ENCODE measurements at regions not wholly inside any gene's neighbourhood (a gene's known extent, or its start where the extent isn't known, plus 50 kb on each side); places are given as distances from the start of the nearest gene placed in this dataset.

GRCh38 chr6:22754061-22754460, 184.7 kb downstream of the HDGFL1 start:
- H3K27me3 ChIP-seq = no peaks in the 10 kb centered on the region
- DNase-seq = no peak
- no peak overlapping the region for H3K4me3 ChIP-seq (replicated peaks in 1 of 3)
- H3K27ac ChIP-seq = no peak overlapping the region
- intact Hi-C loops (cut with DNase I) = no loop called here
- TF ChIP-seq CTCF (IDR thresholded peaks at IDR 0.05) (no peak), POLR2A (IDR thresholded peaks at IDR 0.05) (no peak)
- H3K4me1 ChIP-seq = peaks cover 0 to 10% of the 10 kb centered on the region in 2 donors
- no peaks in the 10 kb centered on the region for H3K9me3 ChIP-seq
- H3K36me3 ChIP-seq = no peaks in the 10 kb centered on the region
- WGBS, 2 donors = 19 to 28% methylated on average over 2 of the region's 2 CpGs

GRCh38 chr6:22755605-22756004, 186.2 kb downstream of the HDGFL1 start:
- H3K36me3 ChIP-seq = no peaks in the 10 kb centered on the region
- TF ChIP-seq CTCF (IDR thresholded peaks at IDR 0.05) (no peak), POLR2A (IDR thresholded peaks at IDR 0.05) (no peak)
- no peaks in the 10 kb centered on the region for H3K27me3 ChIP-seq
- H3K27ac ChIP-seq = no peak overlapping the region
- H3K9me3 ChIP-seq = no peaks in the 10 kb centered on the region
- H3K4me3 ChIP-seq (replicated peaks in 1 of 3) = no peak overlapping the region
- DNase-seq = no peak
- WGBS, 2 donors = 79 to 81% methylated on average over 4 of the region's 4 CpGs
- intact Hi-C loops (cut with DNase I) = no loop called here
- H3K4me1 ChIP-seq = peaks cover 0 to 10% of the 10 kb centered on the region in 2 donors

GRCh38 chr6:22756365-22756764, 187.0 kb downstream of the HDGFL1 start:
- Histone ChIP-seq H3K4me3 (replicated peaks in 1 of 3) (no peak overlapping the region), H3K27me3 (no peaks in the 10 kb centered on the region), H3K9me3 (no peaks in the 10 kb centered on the region), H3K4me1 (peaks cover 0 to 10% of the 10 kb centered on the region in 2 donors), H3K27ac (no peak overlapping the region), H3K36me3 (no peaks in the 10 kb centered on the region)
- DNase-seq = no peak
- TF ChIP-seq POLR2A (IDR thresholded peaks at IDR 0.05) = no peak
- no peak for TF ChIP-seq CTCF (IDR thresholded peaks at IDR 0.05)
- WGBS, 2 donors = 62 to 76% methylated on average over 3 of the region's 3 CpGs
- intact Hi-C loops (cut with DNase I) = no loop called here

GRCh38 chr6:22764496-22764895, 195.1 kb downstream of the HDGFL1 start:
- H3K36me3 ChIP-seq = no peaks in the 10 kb centered on the region
- H3K9me3 ChIP-seq = no peaks in the 10 kb centered on the region
- TF ChIP-seq CTCF (IDR thresholded peaks at IDR 0.05) = no peak
- TF ChIP-seq POLR2A (IDR thresholded peaks at IDR 0.05) = no peak
- H3K27me3 ChIP-seq = no peaks in the 10 kb centered on the region
- intact Hi-C loops (cut with DNase I) = no loop called here
- H3K4me3 ChIP-seq (replicated peaks in 1 of 3) = no peak overlapping the region
- DNase-seq = no peak
- no peak overlapping the region for H3K27ac ChIP-seq
- peaks cover 0 to 6% of the 10 kb centered on the region in 2 donors for H3K4me1 ChIP-seq

GRCh38 chr6:22765015-22765414, 195.6 kb downstream of the HDGFL1 start:
- H3K27me3 ChIP-seq = no peaks in the 10 kb centered on the region
- peaks cover 0 to 6% of the 10 kb centered on the region in 2 donors for H3K4me1 ChIP-seq
- H3K4me3 ChIP-seq (replicated peaks in 1 of 3) = no peak overlapping the region
- H3K9me3 ChIP-seq = no peaks in the 10 kb centered on the region
- no peaks in the 10 kb centered on the region for H3K36me3 ChIP-seq
- WGBS, 2 donors = 95 to 96% methylated on average over 4 of the region's 4 CpGs
- no peak overlapping the region for H3K27ac ChIP-seq
- no peak for DNase-seq
- intact Hi-C loops (cut with DNase I) = no loop called here
- TF ChIP-seq CTCF (IDR thresholded peaks at IDR 0.05) (no peak), POLR2A (IDR thresholded peaks at IDR 0.05) (no peak)

All from thyroid gland (tissue), 4 donors.